Dedifferentiated amniotic fluid mesenchymal stem cell (primary cell): ENCODE measurements at regions not wholly inside any gene's neighbourhood (a gene's known extent, or its start where the extent isn't known, plus 50 kb on each side); places are given as distances from the start of the nearest gene placed in this dataset.

Experiments
- DNase-seq: peaks from one replicate; pipeline ENCODE4 v3.0.0-alpha.2; 2016; ENCODE audit errors: extremely low spot score

GRCh38 chr7:51539840-51540239 is 223.2 kb upstream of the COBL start:
- DNase-seq = no peak

GRCh38 chr7:51528172-51528571 is 211.6 kb upstream of the COBL start:
- DNase-seq = no peak

GRCh38 chr7:51521694-51522312 is 205.2 kb upstream of the COBL start:
- DNase-seq = no peak

- no peak for DNase-seq
Measured at GRCh38 chr7:51521054-51521453, 204.4 kb upstream of the COBL start.

- no peak for DNase-seq
Measured at GRCh38 chr7:51518646-51519045, 202.0 kb upstream of the COBL start.

GRCh38 chr7:51517187-51517586 is 200.6 kb upstream of the COBL start:
- DNase-seq = no peak

GRCh38 chr7:51501620-51502019 is 185.0 kb upstream of the COBL start:
- no peak for DNase-seq

- no peak for DNase-seq
Measured at GRCh38 chr7:51482976-51483375, 166.4 kb upstream of the COBL start.

GRCh38 chr7:51481421-51481820 is 164.8 kb upstream of the COBL start:
- DNase-seq = no peak

GRCh38 chr7:51477819-51478218 is 161.2 kb upstream of the COBL start:
- no peak for DNase-seq

- DNase-seq = no peak
Measured at GRCh38 chr7:51477323-51477722, 160.7 kb upstream of the COBL start.

- DNase-seq = no peak
Measured at GRCh38 chr7:51476026-51476425, 159.4 kb upstream of the COBL start.

GRCh38 chr7:51472873-51473272 is 156.3 kb upstream of the COBL start:
- no peak for DNase-seq

GRCh38 chr7:51471981-51472296 is 155.3 kb upstream of the COBL start:
- no peak for DNase-seq

- no peak for DNase-seq
Measured at GRCh38 chr7:51471210-51471980, 154.8 kb upstream of the COBL start.

- no peak for DNase-seq
Measured at GRCh38 chr7:51467384-51468017, 150.9 kb upstream of the COBL start.

GRCh38 chr7:51459809-51460208 is 143.2 kb upstream of the COBL start:
- no peak for DNase-seq

GRCh38 chr7:51458693-51459092 is 142.1 kb upstream of the COBL start:
- DNase-seq = no peak

- no peak for DNase-seq
Measured at GRCh38 chr7:51457079-51457478, 140.5 kb upstream of the COBL start.

- no peak for DNase-seq
Measured at GRCh38 chr7:51456431-51457060, 139.9 kb upstream of the COBL start.

GRCh38 chr7:51455948-51456347 is 139.3 kb upstream of the COBL start:
- no peak for DNase-seq

GRCh38 chr7:51455513-51455912 is 138.9 kb upstream of the COBL start:
- DNase-seq = no peak

- DNase-seq = no peak
Measured at GRCh38 chr7:51455086-51455485, 138.5 kb upstream of the COBL start.
